Keratinocyte (primary cell): ENCODE measurements at regions not wholly inside any gene's neighbourhood (a gene's known extent, or its start where the extent isn't known, plus 50 kb on each side); places are given as distances from the start of the nearest gene placed in this dataset.

ENCODE experiments used
- DNase-seq: peaks from one replicate; pipeline ENCODE4 v3.0.0-alpha.2; 2011; ENCODE audit warnings: low read depth, missing footprints, low spot score
- FAIRE-seq: peaks from 2 replicates; lab custom pipeline; 2011; peaks lifted over from hg19 to GRCh38; lab: Jason Lieb, UNC
- H2AFZ ChIP-seq: 2 replicates; pipeline ENCODE4 v1.6.0; 2012; ENCODE audit warnings: low read length, control low read depth, inconsistent platforms; ENCODE audit not compliant: control insufficient read depth
- H3K27ac ChIP-seq: 2 replicates; pipeline ENCODE4 v1.5.1; 2011; ENCODE audit warnings: low read length; ENCODE audit not compliant: control insufficient read depth, insufficient read depth
- H3K27me3 ChIP-seq: 3 replicates; pipeline ENCODE4 v1.6.0; 2011; ENCODE audit warnings: low read length; ENCODE audit not compliant: control insufficient read depth, insufficient read depth; ENCODE audit errors: extremely low read depth
- H3K36me3 ChIP-seq, 2 experiments: 2 replicates in 1 of 2; 3 replicates in 1 of 2; pipeline ENCODE4 v1.5.1; 2011; ENCODE audit warnings: low read length in 2 of 2, mild to moderate bottlenecking in 1 of 2; ENCODE audit not compliant: control insufficient read depth in 2 of 2, insufficient read depth in 2 of 2; ENCODE audit errors: extremely low read depth in 1 of 2
- H3K4me1 ChIP-seq: 3 replicates; pipeline ENCODE4 v1.5.1; 2011; ENCODE audit warnings: low read length; ENCODE audit not compliant: control insufficient read depth, insufficient read depth; ENCODE audit errors: extremely low read depth
- H3K4me2 ChIP-seq: 3 replicates; pipeline ENCODE4 v1.6.0; 2011; ENCODE audit warnings: low read depth, low read length; ENCODE audit not compliant: control insufficient read depth, insufficient read depth; ENCODE audit errors: extremely low read depth
- H3K4me3 ChIP-seq, 3 experiments: fragments of 200-600 bp in 1 of 3; sonication (generic) in 1 of 3; 2 replicates in 2 of 3; 3 replicates in 1 of 3; pipeline ENCODE4 v1.5.1; 2011 to 2016; ENCODE audit warnings: low read length in 3 of 3, mild to moderate bottlenecking in 3 of 3, control low read depth in 2 of 3, inconsistent platforms in 1 of 3, low read depth in 1 of 3, mixed read lengths in 1 of 3, mixed run types in 1 of 3, moderate library complexity in 1 of 3; ENCODE audit not compliant: control insufficient read depth in 2 of 3, insufficient read depth in 2 of 3; ENCODE audit errors: extremely low read depth in 1 of 3
- H3K79me2 ChIP-seq: 2 replicates; pipeline ENCODE4 v1.6.0; 2012; ENCODE audit warnings: low read length; ENCODE audit not compliant: control insufficient read depth, insufficient read depth
- H3K9ac ChIP-seq: 3 replicates; pipeline ENCODE4 v1.6.0; 2011; ENCODE audit warnings: low read length; ENCODE audit not compliant: control insufficient read depth, insufficient read depth; ENCODE audit errors: extremely low read depth
- H3K9me1 ChIP-seq: 3 replicates; pipeline ENCODE4 v1.6.0; 2011; ENCODE audit warnings: low read length; ENCODE audit not compliant: control insufficient read depth, insufficient read depth; ENCODE audit errors: extremely low read depth
- H3K9me3 ChIP-seq: 2 replicates; pipeline ENCODE4 v1.5.1; 2012; ENCODE audit warnings: low read depth, low read length; ENCODE audit not compliant: control insufficient read depth
- H4K20me1 ChIP-seq: 3 replicates; pipeline ENCODE4 v1.6.0; 2011; ENCODE audit warnings: low read length; ENCODE audit not compliant: control insufficient read depth, insufficient read depth; ENCODE audit errors: extremely low read depth
- CTCF ChIP-seq, 3 experiments: IDR thresholded peaks in 1 of 3; conservative IDR thresholded peaks in 1 of 3; optimal IDR thresholded peaks in 1 of 3; 2 replicates in 2 of 3; 3 replicates in 1 of 3; pipeline versions ENCODE3 to v1.5.1; 2011; ENCODE audit warnings: low read length in 3 of 3, mild to moderate bottlenecking in 3 of 3, moderate library complexity in 2 of 3, control low read depth in 1 of 3, inconsistent platforms in 1 of 3; ENCODE audit not compliant: insufficient read depth in 2 of 3; ENCODE audit errors: extremely low read depth in 1 of 3
- EZH2 ChIP-seq: IDR thresholded peaks from one replicate; pipeline ENCODE4 v1.6.1; 2012; ENCODE audit warnings: inconsistent platforms, mild to moderate bottlenecking, low read length, moderate library complexity
- dilution Hi-C: fragments of 300-500 bp; cut with MboI; formaldehyde crosslinking; loops from one replicate; pipeline ENCODE4 v1.7.0; 2020; ENCODE audit warnings: low sequenced_read_pairs; ENCODE audit not compliant: extremely low pct_ligation_motif_present

GRCh38 chr3:196131921-196132320, 50.0 kb upstream of the TFRC start:
- FAIRE-seq = no peak
- no peaks in the 10 kb centered on the region for H4K20me1 ChIP-seq

More at GRCh38 chr3:196131921-196132320, 50.0 kb upstream of the TFRC start:
- H3K9me3 ChIP-seq = no peaks in the 10 kb centered on the region
- no peak overlapping the region for H3K4me2 ChIP-seq
- no peak overlapping the region for H3K9ac ChIP-seq
- H3K9me1 ChIP-seq = no peaks in the 10 kb centered on the region
- no peak for TF ChIP-seq EZH2
- TF ChIP-seq CTCF (optimal IDR thresholded peaks at IDR 0.05 in 1 of 3, IDR thresholded peaks at IDR 0.05 in 1 of 3, conservative IDR thresholded peaks at IDR 0.05 in 1 of 3; ENCODE audit: extremely low read depth in 1 of 3, insufficient read depth in 2 of 3, low read length in 3 of 3) = no peak
- no peaks in the 10 kb centered on the region for H3K79me2 ChIP-seq
- H3K4me3 ChIP-seq = no peak overlapping the region
- no peak for DNase-seq
- no peak overlapping the region for H2AFZ ChIP-seq
- no peaks in the 10 kb centered on the region for H3K27me3 ChIP-seq
- H3K36me3 ChIP-seq = no peaks in the 10 kb centered on the region
- H3K4me1 ChIP-seq = peaks cover 21% of the 10 kb centered on the region
- no peak overlapping the region for H3K27ac ChIP-seq
- dilution Hi-C loops = no loop called here
